NCI-H1092 (cell line): ENCODE measurements at regions not wholly inside any gene's neighbourhood (a gene's known extent, or its start where the extent isn't known, plus 50 kb on each side); places are given as distances from the start of the nearest gene placed in this dataset.

Source experiments
- DNase-seq: peaks from one replicate; lab custom pipeline; 2025; lab: John Stamatoyannopoulos, UW

- DNase-seq = no peak
Measured at GRCh38 chr21:22898051-22898665, 1899.9 kb downstream of the NCAM2 start.

- no peak for DNase-seq
Measured at GRCh38 chr21:22900490-22900889, 1902.3 kb downstream of the NCAM2 start.

GRCh38 chr21:22903851-22904250 lies 1905.6 kb downstream of the NCAM2 start:
- no peak for DNase-seq

- no peak for DNase-seq
Measured at GRCh38 chr21:22904385-22904784, 1906.2 kb downstream of the NCAM2 start.

- no peak for DNase-seq
Measured at GRCh38 chr21:22925032-22925431, 1926.8 kb downstream of the NCAM2 start.

- DNase-seq = no peak
Measured at GRCh38 chr21:22927469-22927868, 1929.3 kb downstream of the NCAM2 start.

- no peak for DNase-seq
Measured at GRCh38 chr21:22941779-22942490, 1943.7 kb downstream of the NCAM2 start.

- DNase-seq = no peak
Measured at GRCh38 chr21:22955559-22955958, 1957.3 kb downstream of the NCAM2 start.

- no peak for DNase-seq
Measured at GRCh38 chr21:22961258-22961657, 1963.0 kb downstream of the NCAM2 start.

- no peak for DNase-seq
Measured at GRCh38 chr21:22965455-22966135, 1967.4 kb downstream of the NCAM2 start.

- DNase-seq = no peak
Measured at GRCh38 chr21:22981819-22982218, 1983.6 kb downstream of the NCAM2 start.

GRCh38 chr21:22993144-22993543 lies 1994.9 kb downstream of the NCAM2 start:
- no peak for DNase-seq

- no peak for DNase-seq
Measured at GRCh38 chr21:22993822-22994574, 1995.8 kb downstream of the NCAM2 start.

- DNase-seq = no peak
Measured at GRCh38 chr21:23003951-23004350, 2005.7 kb downstream of the NCAM2 start.

- DNase-seq = no peak
Measured at GRCh38 chr21:23008601-23009202, 2010.5 kb downstream of the NCAM2 start.

- DNase-seq = no peak
Measured at GRCh38 chr21:23009360-23009759, 2011.2 kb downstream of the NCAM2 start.

GRCh38 chr21:23014021-23014420 lies 2015.8 kb downstream of the NCAM2 start:
- no peak for DNase-seq

- DNase-seq = no peak
Measured at GRCh38 chr21:23016617-23017016, 2018.4 kb downstream of the NCAM2 start.

- no peak for DNase-seq
Measured at GRCh38 chr21:23017989-23018388, 2019.8 kb downstream of the NCAM2 start.

GRCh38 chr21:23020969-23021368 lies 2022.8 kb downstream of the NCAM2 start:
- no peak for DNase-seq

GRCh38 chr21:23021481-23021880 lies 2023.3 kb downstream of the NCAM2 start:
- no peak for DNase-seq

GRCh38 chr21:23026878-23027277 lies 2028.7 kb downstream of the NCAM2 start:
- no peak for DNase-seq
